NT2/D1 (cell line): ENCODE measurements at regions not wholly inside any gene's neighbourhood (a gene's known extent, or its start where the extent isn't known, plus 50 kb on each side); places are given as distances from the start of the nearest gene placed in this dataset.
A peak's percentile ranks its signal among the peaks of the same experiment; 100 is the strongest.

ENCODE experiments used
- DNase-seq: peaks from one replicate; pipeline ENCODE4 v3.0.0-alpha.2; 2011; ENCODE audit warnings: low read depth, low spot score
- H3K27me3 ChIP-seq: 2 replicates; pipeline ENCODE4 v1.6.0; 2011; ENCODE audit warnings: mild to moderate bottlenecking; ENCODE audit not compliant: insufficient read length, insufficient read depth
- H3K36me3 ChIP-seq: 2 replicates; pipeline ENCODE4 v1.6.1; 2011; ENCODE audit warnings: mild to moderate bottlenecking, low read length, mixed read lengths; ENCODE audit not compliant: insufficient read depth, insufficient read length
- H3K4me1 ChIP-seq: 2 replicates; pipeline ENCODE4 v1.5.1; 2011; ENCODE audit not compliant: insufficient read depth, insufficient read length
- H3K4me3 ChIP-seq: 2 replicates; pipeline ENCODE4 v1.5.1; 2011; ENCODE audit warnings: low read depth; ENCODE audit not compliant: insufficient read length
- H3K9ac ChIP-seq: 2 replicates; pipeline ENCODE4 v1.6.0; 2011; ENCODE audit warnings: low read depth; ENCODE audit not compliant: insufficient read length
- H3K9me3 ChIP-seq: 2 replicates; pipeline ENCODE4 v1.5.1; 2011; ENCODE audit warnings: mild to moderate bottlenecking, low read length; ENCODE audit not compliant: insufficient read depth
- SUZ12 ChIP-seq: IDR thresholded peaks from 2 replicates; pipeline ENCODE4 v1.6.1; 2011; ENCODE audit not compliant: insufficient read length, insufficient read depth; ENCODE audit errors: extremely low read depth
- YY1 ChIP-seq: IDR thresholded peaks from 2 replicates; pipeline ENCODE4 v1.6.1; 2011; ENCODE audit not compliant: insufficient read length, insufficient read depth
- ZNF274 ChIP-seq: IDR thresholded peaks from 2 replicates; pipeline ENCODE4 v1.6.1; 2011; ENCODE audit warnings: mild to moderate bottlenecking, low read depth, low read length

DNA sequence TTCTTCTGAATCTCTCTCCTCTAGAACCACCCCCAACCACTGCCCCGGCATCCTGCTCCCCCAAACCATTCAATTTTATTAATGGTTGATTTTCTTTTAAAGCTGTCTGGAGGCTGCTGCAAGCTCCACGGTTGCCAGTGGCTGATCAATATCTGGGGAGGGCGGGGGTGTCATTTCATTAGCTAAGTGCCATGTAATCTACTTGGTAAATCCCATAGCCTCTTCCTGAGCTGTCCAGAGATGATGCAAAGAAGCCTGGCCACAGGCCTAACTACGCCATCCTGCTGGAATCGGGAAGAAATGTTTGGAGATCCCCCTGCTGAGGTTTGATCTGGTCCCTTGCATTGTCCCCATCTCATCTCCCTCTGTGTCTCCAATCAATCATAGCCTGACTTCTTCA lies 440.1 kb downstream of the MIAT start:
- H3K9me3 ChIP-seq: no peaks in the 10 kb centered on the region
- TF ChIP-seq ZNF274 (no peak), YY1 (no peak), SUZ12 (no peak)
- H3K36me3 ChIP-seq: no peaks in the 10 kb centered on the region
- peaks cover 19% of the 10 kb centered on the region for H3K27me3 ChIP-seq
- no peak for DNase-seq
- peaks cover 15% of the 10 kb centered on the region for H3K4me1 ChIP-seq
- H3K9ac ChIP-seq: no peak overlapping the region
- no peak overlapping the region for H3K4me3 ChIP-seq

DNA sequence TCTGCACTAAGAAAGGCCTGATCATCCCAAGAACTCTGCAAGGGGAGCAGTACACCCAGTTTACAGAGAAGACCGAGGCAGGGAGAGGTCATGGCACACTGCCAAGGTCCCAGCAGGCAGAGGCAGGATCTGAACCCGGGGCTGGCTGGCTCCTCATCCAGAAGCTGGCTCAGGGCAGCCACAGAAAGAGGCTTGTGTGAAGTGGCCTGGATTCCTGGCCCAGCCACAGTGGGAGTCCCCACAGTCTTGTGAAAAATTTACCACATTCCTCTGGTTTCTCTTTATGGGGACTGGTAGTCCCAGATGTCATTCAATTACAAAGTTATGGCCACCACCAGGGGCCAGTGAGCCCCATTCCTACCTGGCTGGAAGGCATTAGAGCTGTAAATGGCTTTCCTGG lies 440.5 kb downstream of the MIAT start:
- TF ChIP-seq YY1 (no peak), SUZ12 (no peak), ZNF274 (no peak)
- H3K4me3 ChIP-seq: no peak overlapping the region
- H3K9me3 ChIP-seq: no peaks in the 10 kb centered on the region
- peaks cover 19% of the 10 kb centered on the region for H3K27me3 ChIP-seq
- H3K9ac ChIP-seq: no peak overlapping the region
- no peaks in the 10 kb centered on the region for H3K36me3 ChIP-seq
- peaks cover 15% of the 10 kb centered on the region for H3K4me1 ChIP-seq
- DNase-seq: no peak

DNA sequence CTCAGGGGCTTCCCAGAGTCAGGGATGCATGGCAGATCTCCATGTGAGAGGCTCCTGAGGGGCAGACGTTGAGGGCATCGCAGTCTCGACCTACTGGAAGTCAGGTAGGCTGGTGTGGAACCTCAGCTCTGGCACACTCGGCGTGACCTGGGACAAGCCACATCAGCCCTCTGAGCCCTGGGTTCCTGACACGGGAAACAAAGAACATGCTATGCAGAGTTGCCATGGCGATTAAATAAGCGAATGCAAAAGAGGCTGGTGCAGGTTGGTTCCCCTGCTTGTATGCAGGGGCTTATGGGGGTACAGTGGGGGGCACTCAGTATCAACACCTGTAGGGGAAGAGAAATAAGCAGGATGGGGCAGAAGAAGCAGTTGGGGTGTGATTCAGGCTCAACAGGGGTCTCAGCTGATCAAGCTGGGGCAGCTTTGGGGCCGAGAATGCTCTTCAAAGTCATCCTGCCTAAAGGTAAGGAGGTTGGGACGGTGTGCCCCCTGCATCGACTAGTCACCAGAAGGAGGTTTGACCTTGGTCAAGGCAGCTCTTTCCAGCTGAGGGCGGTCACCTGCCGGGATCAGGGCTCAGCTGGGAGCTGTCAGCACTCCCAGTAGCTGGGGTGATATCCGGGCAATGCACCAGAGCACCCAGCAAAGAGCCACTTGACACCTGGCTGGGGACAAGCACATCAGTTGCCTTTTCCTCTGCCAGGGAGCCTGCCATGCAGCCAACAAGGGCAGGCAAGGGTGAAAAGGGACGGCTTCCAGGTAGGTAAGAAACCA lies 442.7 kb downstream of the MIAT start:
- peaks cover 19% of the 10 kb centered on the region for H3K27me3 ChIP-seq
- H3K4me3 ChIP-seq: no peak overlapping the region
- H3K9me3 ChIP-seq: no peaks in the 10 kb centered on the region

GRCh38 chr22:27100789-27101188 lies 443.4 kb downstream of the MIAT start:
- Histone ChIP-seq H3K4me3 (no peak overlapping the region), H3K4me1 (peaks cover 15% of the 10 kb centered on the region), H3K9ac (peak overlapping the region; percentile 10), H3K36me3 (no peaks in the 10 kb centered on the region), H3K9me3 (no peaks in the 10 kb centered on the region), H3K27me3 (peaks cover 19% of the 10 kb centered on the region)
- no peak for TF ChIP-seq YY1
- no peak for TF ChIP-seq SUZ12
- no peak for TF ChIP-seq ZNF274
- peak; percentile 39 for DNase-seq

More for the DNA sequence above, 442.7 kb downstream of the MIAT start:
- H3K9ac ChIP-seq: no peak overlapping the region
- DNase-seq: no peak
- TF ChIP-seq ZNF274 (no peak), YY1 (no peak)
- H3K36me3 ChIP-seq: no peaks in the 10 kb centered on the region
- H3K4me1 ChIP-seq: peaks cover 15% of the 10 kb centered on the region

- H3K4me3 ChIP-seq: no peak overlapping the region
- no peak for TF ChIP-seq ZNF274
- TF ChIP-seq YY1: no peak
- TF ChIP-seq SUZ12: no peak
- peaks cover 19% of the 10 kb centered on the region for H3K27me3 ChIP-seq
- peak overlapping the region; percentile 10 for H3K9ac ChIP-seq
- DNase-seq: no peak
- no peaks in the 10 kb centered on the region for H3K9me3 ChIP-seq
- H3K4me1 ChIP-seq: peaks cover 15% of the 10 kb centered on the region
- no peaks in the 10 kb centered on the region for H3K36me3 ChIP-seq
Measured at GRCh38 chr22:27101288-27101687, 443.9 kb downstream of the MIAT start.

DNA sequence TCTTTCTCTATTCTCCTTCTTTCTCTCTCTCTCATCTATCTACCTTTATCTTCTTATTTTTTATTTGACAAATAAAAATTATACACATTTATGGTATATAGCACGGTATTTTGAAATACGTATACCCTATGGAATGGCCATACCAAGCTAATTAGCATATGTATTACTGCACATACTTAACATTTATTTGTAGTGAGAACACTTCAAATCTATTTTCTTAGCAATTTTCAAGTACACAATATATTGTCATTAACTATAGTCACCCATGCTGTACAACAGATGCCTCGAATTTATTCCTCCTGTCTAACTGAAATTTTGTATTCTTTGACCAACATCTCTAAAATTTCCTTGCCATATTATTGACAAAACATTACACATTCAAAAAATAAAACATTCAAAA lies 447.1 kb downstream of the MIAT start:
- TF ChIP-seq SUZ12: no peak
- TF ChIP-seq ZNF274: no peak
- TF ChIP-seq YY1: no peak
- Histone ChIP-seq H3K4me1 (peaks cover 15% of the 10 kb centered on the region), H3K4me3 (no peak overlapping the region), H3K9me3 (no peaks in the 10 kb centered on the region), H3K36me3 (no peaks in the 10 kb centered on the region), H3K27me3 (peaks cover 19% of the 10 kb centered on the region), H3K9ac (no peak overlapping the region)
- no peak for DNase-seq

GRCh38 chr22:27105142-27106025 lies 448.0 kb downstream of the MIAT start:
- no peak for DNase-seq
- H3K4me3 ChIP-seq: no peak overlapping the region
- H3K36me3 ChIP-seq: no peaks in the 10 kb centered on the region
- H3K9me3 ChIP-seq: no peaks in the 10 kb centered on the region
- H3K9ac ChIP-seq: no peak overlapping the region
- H3K4me1 ChIP-seq: peaks cover 8% of the 10 kb centered on the region
- H3K27me3 ChIP-seq: peaks cover 16% of the 10 kb centered on the region
- TF ChIP-seq SUZ12 (no peak), YY1 (no peak), ZNF274 (no peak)
